Endothelial cell of umbilical vein (primary cell): ENCODE measurements at regions not wholly inside any gene's neighbourhood (a gene's known extent, or its start where the extent isn't known, plus 50 kb on each side); places are given as distances from the start of the nearest gene placed in this dataset.

Experiments used
- BruUV-seq: library from RNA; stranded (reverse); fragments of 400-500 nt; replicated peaks from 2 replicates; lab custom pipeline; 2021; lab: Mats Ljungman, UMichigan
- CTCF ChIA-PET: fragments of 300-600, 350-600 bp; sonication (Branson Sonifier 250); formaldehyde crosslinking; loops from one replicate; lab custom pipeline; 2021; ENCODE audit warnings: antibody characterized with exemption, inconsistent platforms; lab: Charles Lee
- POLR2A ChIA-PET: fragments of 300-600, 350-600 bp; sonication (Branson Sonifier 250); formaldehyde crosslinking; loops from one replicate; lab custom pipeline; 2021; ENCODE audit warnings: antibody characterized with exemption, inconsistent platforms; lab: Charles Lee
- DNase-seq: peaks from one replicate; pipeline ENCODE4 v3.0.0-alpha.2; 2011; ENCODE audit warnings: low read depth, low spot score
- FAIRE-seq: peaks from 2 replicates; lab custom pipeline; 2011; peaks lifted over from hg19 to GRCh38; lab: Jason Lieb, UNC
- H2AFZ ChIP-seq: 2 replicates; pipeline ENCODE4 v1.6.0; 2012; ENCODE audit warnings: low read depth, low read length, control low read depth, inconsistent platforms
- H3K27ac ChIP-seq: 2 replicates; pipeline ENCODE4 v1.5.1; 2011; ENCODE audit warnings: low read depth, mild to moderate bottlenecking, control low read depth, low read length, moderate library complexity; ENCODE audit not compliant: insufficient read depth
- H3K27me3 ChIP-seq, 2 experiments: 2 replicates each; pipeline versions ENCODE4 v1.6.0 to v1.6.1; 2011; ENCODE audit warnings: low read length in 2 of 2, mixed read lengths in 1 of 2; ENCODE audit not compliant: control insufficient read depth in 2 of 2, insufficient read depth in 2 of 2
- H3K36me3 ChIP-seq, 2 experiments: 2 replicates in 1 of 2; 3 replicates in 1 of 2; pipeline ENCODE4 v1.5.1; 2011; ENCODE audit warnings: low read length in 2 of 2, mild to moderate bottlenecking in 1 of 2, moderate library complexity in 1 of 2; ENCODE audit not compliant: control insufficient read depth in 2 of 2, insufficient read depth in 2 of 2; ENCODE audit errors: extremely low read depth in 1 of 2
- H3K4me1 ChIP-seq: 3 replicates; pipeline ENCODE4 v1.5.1; 2011; ENCODE audit warnings: mild to moderate bottlenecking, low read length; ENCODE audit not compliant: control insufficient read depth, insufficient read depth; ENCODE audit errors: extremely low read depth
- H3K4me2 ChIP-seq: 2 replicates; pipeline ENCODE4 v1.6.1; 2011; ENCODE audit warnings: low read length, control low read depth, mixed read lengths; ENCODE audit not compliant: insufficient read depth
- H3K4me3 ChIP-seq, 3 experiments: fragments of 200-600 bp in 1 of 3; sonication (generic), shearing (Covaris generic) in 1 of 3; replicated peaks in 1 of 3; 2 replicates each; pipeline ENCODE4 v1.5.1; 2011 to 2016; ENCODE audit warnings: control low read depth in 3 of 3, low read length in 3 of 3, mild to moderate bottlenecking in 2 of 3, inconsistent platforms in 1 of 3, low read depth in 1 of 3, moderate library complexity in 1 of 3; ENCODE audit not compliant: insufficient read depth in 1 of 3
- H3K79me2 ChIP-seq: 2 replicates; pipeline ENCODE4 v1.6.0; 2012; ENCODE audit warnings: low read length, inconsistent platforms; ENCODE audit not compliant: control insufficient read depth, insufficient read depth
- H3K9ac ChIP-seq: replicated peaks from 2 replicates; pipeline ENCODE3; 2011; ENCODE audit warnings: low read length, control low read depth; ENCODE audit not compliant: insufficient read depth; ENCODE audit errors: extremely low read depth
- H3K9me1 ChIP-seq: replicated peaks from 3 replicates; pipeline ENCODE4 v1.6.0; 2011; ENCODE audit warnings: mild to moderate bottlenecking, low read length; ENCODE audit not compliant: control insufficient read depth, insufficient read depth; ENCODE audit errors: extremely low read depth
- H3K9me3 ChIP-seq: replicated peaks from 2 replicates; pipeline ENCODE4 v1.5.1; 2012; ENCODE audit warnings: low read length, inconsistent platforms; ENCODE audit not compliant: control insufficient read depth, insufficient read depth
- H4K20me1 ChIP-seq: replicated peaks from 2 replicates; pipeline ENCODE3; 2011; ENCODE audit warnings: mild to moderate bottlenecking, low read length; ENCODE audit not compliant: control insufficient read depth, insufficient read depth; ENCODE audit errors: extremely low read depth
- EZH2 ChIP-seq: IDR thresholded peaks from 2 replicates; pipeline ENCODE4 v1.6.1; 2012; ENCODE audit warnings: borderline replicate concordance, low read depth, mild to moderate bottlenecking, moderate library complexity, low read length, inconsistent platforms; ENCODE audit not compliant: severe bottlenecking
- FOS ChIP-seq: IDR thresholded peaks from 2 replicates; pipeline ENCODE4 v1.6.1; 2011; ENCODE audit warnings: mild to moderate bottlenecking, low read length, moderate library complexity, borderline replicate concordance; ENCODE audit not compliant: insufficient read depth
- GATA2 ChIP-seq: IDR thresholded peaks from 2 replicates; pipeline ENCODE4 v1.7.0; 2011; ENCODE audit warnings: low read depth, mild to moderate bottlenecking, moderate library complexity, mixed read lengths, low read length; ENCODE audit not compliant: insufficient read length, insufficient read depth
- JUN ChIP-seq: IDR thresholded peaks from 2 replicates; pipeline ENCODE4 v1.6.1; 2011; ENCODE audit warnings: borderline replicate concordance, low read depth; ENCODE audit not compliant: insufficient read length, insufficient read depth
- MYC ChIP-seq: IDR thresholded peaks from one replicate; pipeline ENCODE4 v1.6.1; 2011; ENCODE audit warnings: mild to moderate bottlenecking, low read depth, low read length
- POLR2A ChIP-seq: IDR thresholded peaks from 2 replicates; pipeline ENCODE4 v1.6.1; 2012; ENCODE audit warnings: low read depth, mild to moderate bottlenecking, control low read depth, low read length
- POLR2AphosphoS5 ChIP-seq: IDR thresholded peaks from 2 replicates; pipeline ENCODE4 v1.6.1; 2012; ENCODE audit warnings: low read depth, mild to moderate bottlenecking, control low read depth, low read length, moderate library complexity; ENCODE audit not compliant: insufficient read depth
- dilution Hi-C: fragments of 300-500 bp; cut with MboI; formaldehyde crosslinking; loops from one replicate; pipeline ENCODE4 v1.15.0; 2019; ENCODE audit warnings: low sequenced_read_pairs; ENCODE audit not compliant: extremely low pct_ligation_motif_present
- intact Hi-C: fragments of 100-400 bp; cut with micrococcal nuclease; formaldehyde crosslinking; loops from one replicate; pipeline ENCODE4 v1.10.0; 2022
- TF ChIP-seq, protein P1 (sequence below): IDR thresholded peaks from 2 replicates; pipeline ENCODE4 v1.6.1; 2011; ENCODE audit not compliant: insufficient read depth, insufficient read length
- TF ChIP-seq, protein P2 (sequence below), 2 donors: IDR thresholded peaks; 1 replicate in 1 of 2; 2 replicates in 1 of 2; pipeline ENCODE4 v1.5.1; 2011; ENCODE audit warnings: low read length in 2 of 2, mild to moderate bottlenecking in 2 of 2, moderate library complexity in 2 of 2, control low read depth in 1 of 2, inconsistent platforms in 1 of 2, low read depth in 1 of 2; ENCODE audit not compliant: insufficient read depth in 1 of 2; ENCODE audit errors: extremely low read depth in 1 of 2

DNA sequence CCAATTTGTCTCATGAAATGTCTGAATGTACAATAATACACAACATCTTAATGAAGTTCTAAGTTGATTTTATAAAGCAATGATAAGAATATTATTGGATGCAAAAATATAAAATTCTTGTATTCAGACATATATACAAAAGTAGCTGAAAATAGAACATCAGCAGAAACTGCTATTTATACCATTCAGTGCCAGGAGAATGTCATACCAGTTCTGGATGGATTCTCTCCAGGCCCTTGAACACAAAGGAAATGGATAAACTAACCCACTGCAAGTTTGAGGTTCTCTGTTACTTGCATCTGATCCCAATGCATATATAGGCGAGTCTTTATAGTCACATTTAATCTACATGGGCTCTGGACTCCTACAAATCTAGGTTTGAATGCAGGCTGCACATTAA lies 126.3 kb upstream of the KLF3 start:
- dilution Hi-C loops: no loop called here
- H3K9me1 ChIP-seq: no peaks in the 10 kb centered on the region
- H3K4me1 ChIP-seq: no peaks in the 10 kb centered on the region
- H3K4me2 ChIP-seq: no peak overlapping the region
- H3K9me3 ChIP-seq: no peaks in the 10 kb centered on the region
- no peaks in the 10 kb centered on the region for H3K79me2 ChIP-seq
- H2AFZ ChIP-seq: no peak overlapping the region
- intact Hi-C loops: no loop called here
- TF ChIP-seq, protein P1, sequence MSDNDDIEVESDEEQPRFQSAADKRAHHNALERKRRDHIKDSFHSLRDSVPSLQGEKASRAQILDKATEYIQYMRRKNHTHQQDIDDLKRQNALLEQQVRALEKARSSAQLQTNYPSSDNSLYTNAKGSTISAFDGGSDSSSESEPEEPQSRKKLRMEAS: no peak
- no peak for TF ChIP-seq GATA2
- TF ChIP-seq, protein P2, sequence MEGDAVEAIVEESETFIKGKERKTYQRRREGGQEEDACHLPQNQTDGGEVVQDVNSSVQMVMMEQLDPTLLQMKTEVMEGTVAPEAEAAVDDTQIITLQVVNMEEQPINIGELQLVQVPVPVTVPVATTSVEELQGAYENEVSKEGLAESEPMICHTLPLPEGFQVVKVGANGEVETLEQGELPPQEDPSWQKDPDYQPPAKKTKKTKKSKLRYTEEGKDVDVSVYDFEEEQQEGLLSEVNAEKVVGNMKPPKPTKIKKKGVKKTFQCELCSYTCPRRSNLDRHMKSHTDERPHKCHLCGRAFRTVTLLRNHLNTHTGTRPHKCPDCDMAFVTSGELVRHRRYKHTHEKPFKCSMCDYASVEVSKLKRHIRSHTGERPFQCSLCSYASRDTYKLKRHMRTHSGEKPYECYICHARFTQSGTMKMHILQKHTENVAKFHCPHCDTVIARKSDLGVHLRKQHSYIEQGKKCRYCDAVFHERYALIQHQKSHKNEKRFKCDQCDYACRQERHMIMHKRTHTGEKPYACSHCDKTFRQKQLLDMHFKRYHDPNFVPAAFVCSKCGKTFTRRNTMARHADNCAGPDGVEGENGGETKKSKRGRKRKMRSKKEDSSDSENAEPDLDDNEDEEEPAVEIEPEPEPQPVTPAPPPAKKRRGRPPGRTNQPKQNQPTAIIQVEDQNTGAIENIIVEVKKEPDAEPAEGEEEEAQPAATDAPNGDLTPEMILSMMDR (IDR thresholded peaks at IDR 0.05; ENCODE audit: extremely low read depth in 1 of 2, insufficient read depth in 1 of 2, low read depth in 1 of 2, low read length in 2 of 2): no peak
- TF ChIP-seq POLR2AphosphoS5: no peak
- TF ChIP-seq POLR2A: no peak
- TF ChIP-seq EZH2: no peak
- TF ChIP-seq MYC: no peak
- no peak for TF ChIP-seq JUN
- no peak for TF ChIP-seq FOS
- H3K9ac ChIP-seq: no peak overlapping the region
- H3K4me3 ChIP-seq: no peak overlapping the region
- no peaks in the 10 kb centered on the region for H3K36me3 ChIP-seq
- DNase-seq (no peak), FAIRE-seq (no peak)
- peaks cover 0 to 4% of the 10 kb centered on the region in 2 experiments for H3K27me3 ChIP-seq
- H3K27ac ChIP-seq: no peak overlapping the region
- BruUV-seq: no TSS peak
- CTCF ChIA-PET: no interaction called here
- POLR2A ChIA-PET: no interaction called here
- no peaks in the 10 kb centered on the region for H4K20me1 ChIP-seq
